IMR-90 (cell line): ENCODE measurements at regions not wholly inside any gene's neighbourhood (a gene's known extent, or its start where the extent isn't known, plus 50 kb on each side); places are given as distances from the start of the nearest gene placed in this dataset.

Experiments
- ATAC-seq: fragments of 200-7000 bp; cut with Tn5 transposase; 2 replicates; pipeline ENCODE4 v1.9.1; 2020; ENCODE audit warnings: low read depth, mild to moderate bottlenecking, moderate library complexity
- BruUV-seq: library from RNA; stranded (reverse); fragments of 400-500 nt; replicated peaks from 2 replicates; lab custom pipeline; 2021; lab: Mats Ljungman, UMichigan
- CTCF ChIA-PET: fragments of 300-600 bp; formaldehyde crosslinking; extraction: SDS; loops from one replicate; lab custom pipeline; 2021; ENCODE audit warnings: antibody characterized with exemption; lab: Yijun Ruan, JAX
- POLR2A ChIA-PET: fragments of 300-600 bp; sonication (Branson Sonifier 250); formaldehyde crosslinking; loops from one replicate; lab custom pipeline; 2022; ENCODE audit warnings: antibody characterized with exemption; ENCODE audit not compliant: unreplicated experiment; lab: Charles Lee
- DNase-seq: peaks from one replicate; pipeline ENCODE4 v3.0.0; 2013
- H2AFZ ChIP-seq: replicated peaks from 2 replicates; pipeline ENCODE3; 2013; ENCODE audit warnings: low read length, mild to moderate bottlenecking; ENCODE audit not compliant: poor library complexity
- H2AK5ac ChIP-seq: 2 replicates; pipeline ENCODE4 v1.6.1; 2013; ENCODE audit warnings: low read depth, low read length, inconsistent platforms
- H2AK9ac ChIP-seq: replicated peaks from 2 replicates; pipeline ENCODE3; 2013; ENCODE audit warnings: mild to moderate bottlenecking, low read depth, low read length, moderate library complexity; ENCODE audit not compliant: poor library complexity
- H2BK120ac ChIP-seq: 2 replicates; pipeline ENCODE4 v1.6.1; 2013; ENCODE audit warnings: low read depth, low read length, inconsistent platforms
- H2BK15ac ChIP-seq: 3 replicates; pipeline ENCODE4 v1.6.1; 2013; ENCODE audit warnings: low read depth, low read length, inconsistent platforms
- H2BK20ac ChIP-seq: 2 replicates; pipeline ENCODE4 v1.6.1; 2013; ENCODE audit warnings: low read depth, mild to moderate bottlenecking, inconsistent platforms, low read length, moderate library complexity
- H2BK5ac ChIP-seq: 2 replicates; pipeline ENCODE4 v1.6.1; 2013; ENCODE audit warnings: mild to moderate bottlenecking, low read depth, low read length, inconsistent platforms; ENCODE audit not compliant: poor library complexity, severe bottlenecking
- H3K14ac ChIP-seq: replicated peaks from 2 replicates; pipeline ENCODE4 v1.6.1; 2013; ENCODE audit warnings: low read depth, low read length, inconsistent platforms
- H3K18ac ChIP-seq: 2 replicates; pipeline ENCODE4 v1.6.1; 2013; ENCODE audit warnings: low read depth, low read length, control low read depth
- H3K23ac ChIP-seq: 2 replicates; pipeline ENCODE4 v1.6.1; 2013; ENCODE audit warnings: low read depth, low read length, inconsistent platforms
- H3K27ac ChIP-seq: 2 replicates; pipeline ENCODE4 v1.5.1; 2013; ENCODE audit warnings: mild to moderate bottlenecking, control low read depth, low read length; ENCODE audit not compliant: insufficient read depth
- H3K27me3 ChIP-seq: 2 replicates; pipeline ENCODE4 v1.6.1; 2013; ENCODE audit warnings: low read length; ENCODE audit not compliant: control insufficient read depth, insufficient read depth
- H3K36me3 ChIP-seq: 2 replicates; pipeline ENCODE4 v1.6.1; 2013; ENCODE audit warnings: low read length, mixed read lengths; ENCODE audit not compliant: control insufficient read depth, insufficient read depth
- H3K4ac ChIP-seq: 2 replicates; pipeline ENCODE4 v1.6.1; 2013; ENCODE audit warnings: low read depth, low read length, inconsistent platforms
- H3K4me1 ChIP-seq: 2 replicates; pipeline ENCODE4 v1.6.1; 2013; ENCODE audit warnings: low read length, mixed read lengths; ENCODE audit not compliant: control insufficient read depth, insufficient read depth
- H3K4me2 ChIP-seq: 2 replicates; pipeline ENCODE4 v1.6.1; 2013; ENCODE audit warnings: low read depth, mild to moderate bottlenecking, control low read depth, low read length, moderate library complexity
- H3K4me3 ChIP-seq: 2 replicates; pipeline ENCODE4 v1.5.1; 2013; ENCODE audit warnings: low read depth, mild to moderate bottlenecking, control low read depth, low read length, moderate library complexity; ENCODE audit not compliant: insufficient read depth
- H3K56ac ChIP-seq: 2 replicates; pipeline ENCODE4 v1.6.1; 2013; ENCODE audit warnings: low read length, inconsistent platforms; ENCODE audit not compliant: insufficient read depth; ENCODE audit errors: extremely low read depth
- H3K79me1 ChIP-seq, 2 experiments: 2 replicates each; pipeline ENCODE4 v1.6.1; 2013; ENCODE audit warnings: low read length in 2 of 2, inconsistent platforms in 1 of 2, low read depth in 1 of 2
- H3K9ac ChIP-seq: 2 replicates; pipeline ENCODE4 v1.6.1; 2013; ENCODE audit warnings: low read depth, low read length, control low read depth
- H3K9me1 ChIP-seq: 2 replicates; pipeline ENCODE4 v1.6.1; 2013; ENCODE audit warnings: low read length, inconsistent platforms; ENCODE audit not compliant: insufficient read depth
- H3K9me3 ChIP-seq: 2 replicates; pipeline ENCODE4 v1.6.1; 2013; ENCODE audit warnings: low read length; ENCODE audit not compliant: control insufficient read depth, insufficient read depth
- H4K20me1 ChIP-seq: 2 replicates; pipeline ENCODE4 v1.6.1; 2013; ENCODE audit warnings: low read length, inconsistent platforms; ENCODE audit not compliant: insufficient read depth
- H4K5ac ChIP-seq: 2 replicates; pipeline ENCODE4 v1.6.1; 2013; ENCODE audit warnings: mild to moderate bottlenecking, low read depth, low read length, control low read depth
- H4K8ac ChIP-seq, 2 experiments: 2 replicates each; pipeline ENCODE4 v1.6.1; 2013; ENCODE audit warnings: low read depth in 2 of 2, low read length in 2 of 2, control low read depth in 1 of 2, inconsistent platforms in 1 of 2
- H4K91ac ChIP-seq: 2 replicates; pipeline ENCODE4 v1.6.1; 2013; ENCODE audit warnings: low read depth, low read length, inconsistent platforms; ENCODE audit not compliant: insufficient read depth
- BHLHE40 ChIP-seq: fragments of 150-350 bp; IDR thresholded peaks from 2 replicates; pipeline ENCODE4 v1.6.1; 2016; ENCODE audit warnings: mild to moderate bottlenecking, low read depth, low read length
- CEBPB ChIP-seq: IDR thresholded peaks from 2 replicates; pipeline ENCODE4 v1.6.1; 2012; ENCODE audit warnings: low read depth, low read length, improper control_type of control experiment
- CHD1 ChIP-seq: IDR thresholded peaks from 2 replicates; pipeline ENCODE4 v1.6.1; 2012; ENCODE audit warnings: low read depth, low read length, improper control_type of control experiment
- MAZ ChIP-seq: IDR thresholded peaks from 2 replicates; pipeline ENCODE4 v1.6.1; 2012; ENCODE audit warnings: low read depth, mild to moderate bottlenecking, low read length, improper control_type of control experiment, moderate library complexity, borderline replicate concordance
- MXI1 ChIP-seq: IDR thresholded peaks from 2 replicates; pipeline ENCODE4 v1.6.1; 2012; ENCODE audit warnings: low read depth, mild to moderate bottlenecking, low read length, moderate library complexity, borderline replicate concordance
- NFE2L2 ChIP-seq: fragments of 150-350 bp; IDR thresholded peaks from 2 replicates; pipeline ENCODE4 v1.6.1; 2016; ENCODE audit warnings: low read depth, mild to moderate bottlenecking, low read length
- POLR2A ChIP-seq: IDR thresholded peaks from 2 replicates; pipeline ENCODE4 v1.6.1; 2012; ENCODE audit warnings: mild to moderate bottlenecking, low read depth, low read length
- RCOR1 ChIP-seq: IDR thresholded peaks from 2 replicates; pipeline ENCODE4 v1.6.1; 2012; ENCODE audit warnings: mild to moderate bottlenecking, low read length, improper control_type of control experiment; ENCODE audit not compliant: insufficient replicate concordance
- RFX5 ChIP-seq: IDR thresholded peaks from 2 replicates; pipeline ENCODE4 v1.8.0; 2012; ENCODE audit warnings: low read depth, mild to moderate bottlenecking, low read length, moderate library complexity
- SMC3 ChIP-seq: fragments of 150-350 bp; IDR thresholded peaks from 2 replicates; pipeline ENCODE4 v1.6.1; 2016; ENCODE audit warnings: low read depth, mild to moderate bottlenecking, antibody characterized with exemption, low read length, moderate library complexity
- WGBS, 2 experiments: methylation state at CpG; one replicate each; pipeline versions ENCODE4 v1.1.5 to v1.1.7; 2013; ENCODE audit warnings: missing lambda C conversion rate in 2 of 2; ENCODE audit not compliant: insufficient read length in 1 of 2; ENCODE audit errors: extremely low coverage in 2 of 2; 5-methylcytosine and 5-hydroxymethylcytosine counted together
- dilution Hi-C: fragments of 300-500 bp; cut with HindIII; formaldehyde crosslinking; loops from one replicate; pipeline ENCODE4 v1.14.3; 2018; ENCODE audit warnings: low sequenced_read_pairs; ENCODE audit not compliant: unreplicated experiment
- in situ Hi-C: fragments of 300-500 bp; cut with MboI; formaldehyde crosslinking; loops from 3 replicates; pipeline ENCODE4 v1.14.3; 2019; ENCODE audit warnings: low sequenced_read_pairs, inconsistent platforms, mixed read lengths
- intact Hi-C: fragments of 100-400 bp; cut with micrococcal nuclease; formaldehyde crosslinking; loops from 2 replicates; pipeline ENCODE4 v1.10.0; 2022
- TF ChIP-seq, protein P1 (sequence below): conservative IDR thresholded peaks from 2 replicates; pipeline ENCODE4 v1.5.1; 2012; ENCODE audit warnings: mild to moderate bottlenecking, low read depth, low read length, improper control_type of control experiment
- TF ChIP-seq, protein P2 (sequence below): fragments of 150-350 bp; IDR thresholded peaks from 2 replicates; pipeline ENCODE4 v1.6.1; 2017; ENCODE audit warnings: mild to moderate bottlenecking, antibody characterized with exemption, low read length, low read depth

DNA sequence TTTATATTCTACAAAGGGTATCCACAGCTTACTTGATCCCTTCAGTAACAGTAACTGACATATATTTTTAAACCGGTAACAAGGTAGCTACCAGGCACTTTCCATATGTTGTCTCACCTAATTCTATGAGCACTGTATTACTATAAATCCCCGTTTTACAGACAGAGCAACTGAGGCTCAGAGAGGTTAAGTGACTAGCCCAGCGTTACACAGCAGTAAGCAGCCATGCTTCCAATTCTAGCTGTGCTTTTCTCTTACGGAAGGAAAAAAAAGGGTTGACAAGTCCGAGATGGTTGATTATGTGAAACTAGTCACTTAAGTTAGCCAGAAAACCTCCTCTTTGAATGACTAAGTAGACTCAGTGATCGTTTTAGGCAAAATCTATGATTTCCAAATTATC, 187.3 kb upstream of the LHX5 start:
- H3K4me2 ChIP-seq, result no peak overlapping the region
- H3K9ac ChIP-seq, result no peak overlapping the region
- no peak for DNase-seq
- no peaks in the 10 kb centered on the region for H3K36me3 ChIP-seq
- no peaks in the 10 kb centered on the region for H3K79me1 ChIP-seq
- no peaks in the 10 kb centered on the region for H4K20me1 ChIP-seq
- H3K23ac ChIP-seq, result no peak overlapping the region
- no peak overlapping the region for H3K27ac ChIP-seq
- H2BK120ac ChIP-seq, result no peak overlapping the region
- in situ Hi-C loops (no loop called here), dilution Hi-C loops (no loop called here), intact Hi-C loops (no loop called here)
- no peak overlapping the region for H4K91ac ChIP-seq
- H3K4me3 ChIP-seq, result no peak overlapping the region
- no peak overlapping the region for H4K8ac ChIP-seq
- no peak overlapping the region for H2AK9ac ChIP-seq
- TF ChIP-seq MXI1 (no peak), RCOR1 (no peak), NFE2L2 (no peak), CEBPB (no peak), BHLHE40 (no peak), POLR2A (no peak), RFX5 (no peak), SMC3 (no peak), MAZ (no peak), CHD1 (no peak)
- TF ChIP-seq, protein P1, sequence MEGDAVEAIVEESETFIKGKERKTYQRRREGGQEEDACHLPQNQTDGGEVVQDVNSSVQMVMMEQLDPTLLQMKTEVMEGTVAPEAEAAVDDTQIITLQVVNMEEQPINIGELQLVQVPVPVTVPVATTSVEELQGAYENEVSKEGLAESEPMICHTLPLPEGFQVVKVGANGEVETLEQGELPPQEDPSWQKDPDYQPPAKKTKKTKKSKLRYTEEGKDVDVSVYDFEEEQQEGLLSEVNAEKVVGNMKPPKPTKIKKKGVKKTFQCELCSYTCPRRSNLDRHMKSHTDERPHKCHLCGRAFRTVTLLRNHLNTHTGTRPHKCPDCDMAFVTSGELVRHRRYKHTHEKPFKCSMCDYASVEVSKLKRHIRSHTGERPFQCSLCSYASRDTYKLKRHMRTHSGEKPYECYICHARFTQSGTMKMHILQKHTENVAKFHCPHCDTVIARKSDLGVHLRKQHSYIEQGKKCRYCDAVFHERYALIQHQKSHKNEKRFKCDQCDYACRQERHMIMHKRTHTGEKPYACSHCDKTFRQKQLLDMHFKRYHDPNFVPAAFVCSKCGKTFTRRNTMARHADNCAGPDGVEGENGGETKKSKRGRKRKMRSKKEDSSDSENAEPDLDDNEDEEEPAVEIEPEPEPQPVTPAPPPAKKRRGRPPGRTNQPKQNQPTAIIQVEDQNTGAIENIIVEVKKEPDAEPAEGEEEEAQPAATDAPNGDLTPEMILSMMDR, result no peak
- TF ChIP-seq, protein P2, sequence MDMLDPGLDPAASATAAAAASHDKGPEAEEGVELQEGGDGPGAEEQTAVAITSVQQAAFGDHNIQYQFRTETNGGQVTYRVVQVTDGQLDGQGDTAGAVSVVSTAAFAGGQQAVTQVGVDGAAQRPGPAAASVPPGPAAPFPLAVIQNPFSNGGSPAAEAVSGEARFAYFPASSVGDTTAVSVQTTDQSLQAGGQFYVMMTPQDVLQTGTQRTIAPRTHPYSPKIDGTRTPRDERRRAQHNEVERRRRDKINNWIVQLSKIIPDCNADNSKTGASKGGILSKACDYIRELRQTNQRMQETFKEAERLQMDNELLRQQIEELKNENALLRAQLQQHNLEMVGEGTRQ, result no peak
- H3K18ac ChIP-seq, result no peak overlapping the region
- no peak overlapping the region for H2BK5ac ChIP-seq
- H3K14ac ChIP-seq, result no peak overlapping the region
- ChIA-PET CTCF (interaction anchor here (0.6 kb wide), 1 partner anchor 63 kb away, joined by 3 read pairs; no protein-coding TSS in a partner anchor), POLR2A (no interaction called here)
- no peaks in the 10 kb centered on the region for H3K4me1 ChIP-seq
- H4K5ac ChIP-seq, result no peak overlapping the region
- no peak for ATAC-seq
- no peak overlapping the region for H3K4ac ChIP-seq
- H2BK15ac ChIP-seq, result no peak overlapping the region
- H3K56ac ChIP-seq, result no peak overlapping the region
- no peaks in the 10 kb centered on the region for H3K27me3 ChIP-seq
- H3K9me1 ChIP-seq, result no peaks in the 10 kb centered on the region
- no peak overlapping the region for H2BK20ac ChIP-seq
- no peak overlapping the region for H2AFZ ChIP-seq
- 0 out of 2 replicates have a peak, but pooled peaks cover 2% of the 10 kb centered on the region for H3K9me3 ChIP-seq
- WGBS, 2 experiments, result no CpG with 5 or more reads among the region's 6 CpGs
- no TSS peak for BruUV-seq
- H2AK5ac ChIP-seq, result no peak overlapping the region
